WERI-Rb-1 (cell line): ENCODE measurements at regions not wholly inside any gene's neighbourhood (a gene's known extent, or its start where the extent isn't known, plus 50 kb on each side); places are given as distances from the start of the nearest gene placed in this dataset.

Experiments
- DNase-seq: peaks from one replicate; pipeline ENCODE4 v3.0.0-alpha.2; 2020
- H3K27ac ChIP-seq: fragments of 250-450 bp; sonication (Bioruptor Pico); 2 replicates; pipeline ENCODE4 v1.5.1; 2020; ENCODE audit warnings: mild to moderate bottlenecking, moderate library complexity
- H3K27me3 ChIP-seq: fragments of 250-450 bp; sonication (Bioruptor Pico); 2 replicates; pipeline ENCODE4 v1.5.1; 2021; ENCODE audit warnings: mild to moderate bottlenecking, low read depth, moderate library complexity; ENCODE audit not compliant: insufficient read depth, severe bottlenecking
- H3K36me3 ChIP-seq: fragments of 250-450 bp; sonication (Bioruptor Pico); 2 replicates; pipeline ENCODE4 v1.5.1; 2020; ENCODE audit warnings: mild to moderate bottlenecking, moderate library complexity
- H3K4me3 ChIP-seq: 2 replicates; pipeline ENCODE4 v1.5.1; 2011; ENCODE audit warnings: low read depth, mild to moderate bottlenecking, control low read depth, low read length
- H3K9me3 ChIP-seq: fragments of 250-450 bp; sonication (Bioruptor Pico); 2 replicates; pipeline ENCODE4 v1.5.1; 2021; ENCODE audit warnings: mild to moderate bottlenecking, moderate library complexity; ENCODE audit not compliant: severe bottlenecking
- CTCF ChIP-seq: IDR thresholded peaks from 2 replicates; pipeline ENCODE4 v1.5.1; 2011; ENCODE audit warnings: low read depth, mild to moderate bottlenecking, control low read depth, inconsistent platforms, low read length

GRCh38 chr9:95729046-95729445, 146.4 kb upstream of the ERCC6L2 start:
- no peak for TF ChIP-seq CTCF
- H3K27ac ChIP-seq = no peak overlapping the region
- no peaks in the 10 kb centered on the region for H3K36me3 ChIP-seq
- H3K4me3 ChIP-seq = no peak overlapping the region
- H3K9me3 ChIP-seq = no peaks in the 10 kb centered on the region
- no peak for DNase-seq
- H3K27me3 ChIP-seq = no peaks in the 10 kb centered on the region

DNA sequence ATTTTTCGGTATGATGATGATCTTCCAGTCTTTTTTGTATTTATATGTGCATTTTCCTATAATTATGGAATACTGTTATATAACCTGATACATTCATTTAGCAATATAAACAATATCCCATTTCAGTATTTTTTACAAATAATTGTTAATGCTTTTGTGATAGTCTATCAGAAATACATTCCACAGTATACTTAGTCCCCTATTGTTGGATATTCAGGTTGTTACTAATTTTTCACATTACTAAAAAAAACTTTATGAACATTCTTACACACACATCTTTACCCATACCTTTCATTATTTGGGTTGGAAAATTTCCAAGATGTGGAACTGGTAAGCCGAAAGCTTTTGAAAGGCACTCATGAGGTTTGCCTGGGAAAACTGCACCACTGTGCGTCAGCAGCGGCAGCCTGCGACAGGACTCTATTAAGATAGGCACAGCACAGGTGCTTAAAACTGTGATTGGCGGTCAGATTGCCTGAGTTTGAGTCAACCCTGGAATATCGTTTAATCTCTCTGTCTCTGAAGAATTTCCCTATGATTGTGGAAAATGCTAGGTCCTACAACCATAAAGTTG, 147.5 kb upstream of the ERCC6L2 start:
- TF ChIP-seq CTCF = no peak
- H3K27me3 ChIP-seq = no peaks in the 10 kb centered on the region
- DNase-seq = no peak
- no peak overlapping the region for H3K4me3 ChIP-seq
- no peak overlapping the region for H3K27ac ChIP-seq
- H3K9me3 ChIP-seq = no peaks in the 10 kb centered on the region
- no peaks in the 10 kb centered on the region for H3K36me3 ChIP-seq

- Histone ChIP-seq H3K36me3 (no peaks in the 10 kb centered on the region), H3K9me3 (no peaks in the 10 kb centered on the region), H3K27me3 (no peaks in the 10 kb centered on the region), H3K4me3 (no peak overlapping the region), H3K27ac (no peak overlapping the region)
- DNase-seq = no peak
- peak; percentile 59 for TF ChIP-seq CTCF
Measured at GRCh38 chr9:95726756-95727155, 148.7 kb upstream of the ERCC6L2 start.

- no peaks in the 10 kb centered on the region for H3K9me3 ChIP-seq
- no peaks in the 10 kb centered on the region for H3K36me3 ChIP-seq
- H3K4me3 ChIP-seq = no peak overlapping the region
- no peak overlapping the region for H3K27ac ChIP-seq
- no peak for DNase-seq
- no peaks in the 10 kb centered on the region for H3K27me3 ChIP-seq
- TF ChIP-seq CTCF = no peak
Measured at GRCh38 chr9:95725045-95725444, 150.4 kb upstream of the ERCC6L2 start.

DNA sequence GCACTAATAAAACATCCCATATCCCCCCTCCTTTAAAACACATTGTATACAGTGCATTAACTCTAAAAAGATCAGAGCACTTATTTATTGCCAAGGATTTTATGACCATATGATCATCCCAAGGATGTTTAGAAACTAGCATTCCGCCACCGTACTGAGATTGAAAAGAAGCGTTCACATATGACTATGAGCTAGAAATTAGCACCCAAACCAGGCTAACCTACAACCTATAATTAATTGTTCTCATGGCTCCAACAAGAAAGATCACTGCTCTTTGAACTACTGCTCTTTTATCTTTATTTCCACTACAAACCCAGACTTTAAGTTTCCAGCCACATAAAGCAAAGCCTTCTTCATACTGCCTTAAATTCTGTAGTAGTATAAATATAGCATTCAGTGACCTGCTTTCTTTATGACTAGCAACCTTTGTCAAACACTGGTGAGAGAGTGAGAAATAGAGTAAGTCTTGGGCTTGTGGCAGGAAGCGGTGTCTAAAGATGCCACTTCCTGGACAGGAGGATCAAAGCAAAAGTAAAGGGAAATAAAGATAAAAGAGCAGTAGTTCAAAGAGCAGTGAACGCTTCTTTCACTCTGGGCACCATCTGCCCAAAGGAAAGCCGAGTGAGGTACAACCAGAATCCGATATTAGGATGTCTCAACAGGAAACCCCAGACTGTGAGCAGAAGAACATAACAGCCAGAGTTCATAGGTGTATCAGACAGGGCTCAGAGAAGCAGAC, 151.1 kb upstream of the ERCC6L2 start:
- no peaks in the 10 kb centered on the region for H3K9me3 ChIP-seq
- H3K36me3 ChIP-seq = no peaks in the 10 kb centered on the region
- H3K27ac ChIP-seq = no peak overlapping the region
- H3K27me3 ChIP-seq = no peaks in the 10 kb centered on the region
- no peak for DNase-seq
- no peak for TF ChIP-seq CTCF
- H3K4me3 ChIP-seq = no peak overlapping the region

DNA sequence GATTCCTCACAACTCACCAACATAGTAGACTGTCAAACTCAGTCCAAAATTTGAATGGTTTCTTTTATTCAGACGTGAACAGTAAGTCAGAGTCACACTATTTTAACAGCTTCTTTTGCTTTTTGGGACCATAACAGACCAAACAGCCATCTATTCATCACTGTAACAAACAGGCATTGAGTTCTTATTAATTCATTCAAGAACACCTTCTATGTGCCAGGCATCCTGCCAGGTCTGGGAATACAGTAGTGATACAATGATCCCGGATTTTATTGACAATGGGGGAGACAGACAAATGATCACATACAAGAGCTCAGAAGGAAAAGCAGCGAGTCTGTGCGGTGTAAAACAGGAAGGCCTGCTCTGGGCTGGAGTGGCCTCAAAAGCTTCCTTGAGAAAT, 153.3 kb upstream of the ERCC6L2 start:
- H3K9me3 ChIP-seq = peaks cover 5% of the 10 kb centered on the region
- no peaks in the 10 kb centered on the region for H3K36me3 ChIP-seq
- no peak overlapping the region for H3K4me3 ChIP-seq
- H3K27me3 ChIP-seq = no peaks in the 10 kb centered on the region
- DNase-seq = no peak
- no peak for TF ChIP-seq CTCF
- H3K27ac ChIP-seq = no peak overlapping the region
